H9 (cell line): ENCODE measurements at regions not wholly inside any gene's neighbourhood (a gene's known extent, or its start where the extent isn't known, plus 50 kb on each side); places are given as distances from the start of the nearest gene placed in this dataset.

Source experiments
- DNase-seq: peaks from one replicate; pipeline ENCODE4 v3.0.0-alpha.2; 2017
- H2AFZ ChIP-seq: one replicate; pipeline ENCODE4 v1.6.1; 2013; ENCODE audit warnings: mild to moderate bottlenecking, low read length, control low read depth, moderate library complexity
- H2AK5ac ChIP-seq: 2 replicates; pipeline ENCODE4 v1.6.1; 2013; ENCODE audit warnings: low read length, control low read depth, mixed read lengths; ENCODE audit not compliant: insufficient read length
- H2BK120ac ChIP-seq: one replicate; pipeline ENCODE4 v1.6.1; 2013; ENCODE audit warnings: low read depth, mild to moderate bottlenecking, low read length, control low read depth, inconsistent platforms; ENCODE audit not compliant: poor library complexity, severe bottlenecking
- H2BK12ac ChIP-seq: 2 replicates; pipeline ENCODE4 v1.6.1; 2013; ENCODE audit warnings: low read length, control low read depth, mixed read lengths, low read depth; ENCODE audit not compliant: insufficient read length
- H2BK15ac ChIP-seq: 2 replicates; pipeline ENCODE4 v1.6.1; 2013; ENCODE audit warnings: low read depth, low read length, control low read depth
- H2BK20ac ChIP-seq: one replicate; pipeline ENCODE4 v1.6.1; 2013; ENCODE audit warnings: low read depth, mild to moderate bottlenecking, low read length, control low read depth, inconsistent platforms; ENCODE audit not compliant: poor library complexity, severe bottlenecking
- H2BK5ac ChIP-seq: 2 replicates; pipeline ENCODE4 v1.6.1; 2013; ENCODE audit warnings: low read length, control low read depth, mixed read lengths; ENCODE audit not compliant: insufficient read length
- H3K14ac ChIP-seq: 2 replicates; pipeline ENCODE4 v1.6.1; 2013; ENCODE audit warnings: low read length, control low read depth; ENCODE audit not compliant: insufficient read depth
- H3K18ac ChIP-seq: 2 replicates; pipeline ENCODE4 v1.6.1; 2013; ENCODE audit warnings: low read depth, mild to moderate bottlenecking, mixed read lengths, low read length, control low read depth; ENCODE audit not compliant: insufficient read length
- H3K23ac ChIP-seq: 2 replicates; pipeline ENCODE4 v1.6.1; 2013; ENCODE audit warnings: low read length, control low read depth, mixed read lengths, low read depth; ENCODE audit not compliant: insufficient read length
- H3K23me2 ChIP-seq: 2 replicates; pipeline ENCODE4 v1.6.1; 2013; ENCODE audit warnings: low read depth, mild to moderate bottlenecking, mixed read lengths, low read length, control low read depth; ENCODE audit not compliant: insufficient read length, poor library complexity, severe bottlenecking
- H3K27ac ChIP-seq: 2 replicates; pipeline ENCODE4 v1.5.1; 2013; ENCODE audit warnings: low read length, control low read depth, mixed read lengths, low read depth; ENCODE audit not compliant: insufficient read length
- H3K27me3 ChIP-seq: 2 replicates; pipeline ENCODE4 v1.6.1; 2013; ENCODE audit warnings: low read length, control low read depth, inconsistent platforms; ENCODE audit not compliant: insufficient read depth
- H3K4ac ChIP-seq: 2 replicates; pipeline ENCODE4 v1.6.1; 2013; ENCODE audit warnings: low read depth, mild to moderate bottlenecking, control low read depth, inconsistent platforms, low read length, moderate library complexity
- H3K4me1 ChIP-seq: 2 replicates; pipeline ENCODE4 v1.6.1; 2013; ENCODE audit warnings: low read length, control low read depth, inconsistent platforms; ENCODE audit not compliant: insufficient read depth
- H3K4me2 ChIP-seq: 2 replicates; pipeline ENCODE4 v1.6.1; 2013; ENCODE audit warnings: low read length, control low read depth, mixed read lengths; ENCODE audit not compliant: insufficient read length, insufficient read depth
- H3K56ac ChIP-seq: 2 replicates; pipeline ENCODE4 v1.6.1; 2013; ENCODE audit warnings: low read depth, mild to moderate bottlenecking, mixed read lengths, low read length, control low read depth; ENCODE audit not compliant: insufficient read length
- H3K79me1 ChIP-seq: 2 replicates; pipeline ENCODE4 v1.6.1; 2013; ENCODE audit warnings: low read depth, mild to moderate bottlenecking, moderate library complexity, low read length, control low read depth, inconsistent platforms; ENCODE audit not compliant: insufficient read depth, poor library complexity, severe bottlenecking
- H3K79me2 ChIP-seq: 2 replicates; pipeline ENCODE4 v1.6.1; 2013; ENCODE audit warnings: low read length, control low read depth, inconsistent platforms; ENCODE audit not compliant: insufficient read depth
- H3K9ac ChIP-seq: 2 replicates; pipeline ENCODE4 v1.6.1; 2013; ENCODE audit warnings: low read length, control low read depth, mixed read lengths; ENCODE audit not compliant: insufficient read length; ENCODE audit errors: extremely low read depth
- H3K9me3 ChIP-seq: one replicate; pipeline ENCODE4 v1.6.1; 2013; ENCODE audit warnings: low read depth, low read length, inconsistent platforms; ENCODE audit not compliant: control insufficient read depth
- H3T11ph ChIP-seq: one replicate; pipeline ENCODE4 v1.6.1; 2013; ENCODE audit warnings: mild to moderate bottlenecking, low read length, control low read depth, inconsistent platforms
- H4K20me1 ChIP-seq: one replicate; pipeline ENCODE4 v1.6.1; 2013; ENCODE audit not compliant: control insufficient read depth, insufficient read length, insufficient read depth
- H4K5ac ChIP-seq: 2 replicates; pipeline ENCODE4 v1.6.1; 2013; ENCODE audit warnings: low read depth, mild to moderate bottlenecking, mixed read lengths, low read length, control low read depth; ENCODE audit not compliant: insufficient read length
- H4K8ac ChIP-seq: replicated peaks from 2 replicates; pipeline ENCODE4 v1.6.1; 2013; ENCODE audit warnings: low read length, control low read depth, mixed read lengths, low read depth; ENCODE audit not compliant: insufficient read length
- H4K91ac ChIP-seq: 2 replicates; pipeline ENCODE4 v1.6.1; 2013; ENCODE audit warnings: low read depth, mild to moderate bottlenecking, moderate library complexity, mixed read lengths, low read length, control low read depth; ENCODE audit not compliant: insufficient read length
- H3K27ac Mint-ChIP-seq, 3 experiments: 2 replicates in 2 of 3; 3 replicates in 1 of 3; pipeline ENCODE4 v1.8.0; 2020 to 2021; ENCODE audit warnings: mixed read lengths in 3 of 3, mild to moderate bottlenecking in 1 of 3, moderate library complexity in 1 of 3
- H3K27me3 Mint-ChIP-seq: 2 replicates; pipeline ENCODE4 v1.8.0; 2021; ENCODE audit warnings: low read depth, mild to moderate bottlenecking, moderate library complexity, mixed read lengths
- H3K36me3 Mint-ChIP-seq, 3 experiments: 2 replicates in 2 of 3; 3 replicates in 1 of 3; pipeline ENCODE4 v1.8.0; 2020 to 2021; ENCODE audit warnings: low read depth in 3 of 3, mixed read lengths in 3 of 3; ENCODE audit not compliant: insufficient read depth in 1 of 3
- H3K4me1 Mint-ChIP-seq, 2 experiments: 2 replicates each; pipeline ENCODE4 v1.8.0; 2020; ENCODE audit warnings: mixed read lengths in 2 of 2
- H3K4me3 Mint-ChIP-seq, 2 experiments: 2 replicates in 1 of 2; 3 replicates in 1 of 2; pipeline ENCODE4 v1.8.0; 2020 to 2021; ENCODE audit warnings: mild to moderate bottlenecking in 2 of 2, mixed read lengths in 2 of 2, moderate library complexity in 1 of 2
- H3K9me3 Mint-ChIP-seq, 2 experiments: 2 replicates in 1 of 2; 3 replicates in 1 of 2; pipeline ENCODE4 v1.8.0; 2020; ENCODE audit warnings: mild to moderate bottlenecking in 2 of 2, mixed read lengths in 2 of 2, moderate library complexity in 1 of 2
- WGBS: extraction: QIAGEN DNeasy Blood & Tissue Kit; methylation state at CpG from one replicate; pipeline ENCODE4 v1.1.7; 2013; ENCODE audit warnings: missing lambda C conversion rate, low lambda C conversion rate, mixed read lengths; ENCODE audit not compliant: insufficient read length; ENCODE audit errors: extremely low coverage; 5-methylcytosine and 5-hydroxymethylcytosine counted together
- TF ChIP-seq, protein P1 (sequence below): fragments of 200-600 bp; sonication (generic); conservative IDR thresholded peaks from 3 replicates; pipeline ENCODE4 v1.8.0; 2021; ENCODE audit warnings: antibody characterized with exemption, mild to moderate bottlenecking

DNA sequence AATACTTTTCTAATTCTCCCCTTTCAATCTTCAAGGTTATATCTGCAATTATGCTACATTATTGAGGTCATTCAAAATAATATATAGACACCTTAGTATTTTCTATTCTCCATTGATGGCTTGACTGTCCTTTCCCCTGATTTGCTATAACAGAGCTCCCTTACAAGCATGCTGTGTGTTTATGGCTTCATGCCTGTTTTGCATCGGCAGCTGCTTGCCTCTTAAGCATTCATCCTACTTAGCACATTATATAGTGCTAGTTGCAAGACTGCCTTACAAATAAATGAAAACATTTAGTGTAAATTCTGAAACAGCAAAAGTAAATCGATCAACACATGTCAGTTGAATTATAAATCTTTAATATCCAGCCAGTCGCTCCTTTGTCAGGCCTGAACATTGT lies 476.2 kb upstream of the POU3F2 start:
- Mint-ChIP-seq H3K27me3 (no peaks in the 10 kb centered on the region), H3K36me3 (no peaks in the 10 kb centered on the region), H3K4me3 (no peak overlapping the region), H3K4me1 (peaks cover 7 to 10% of the 10 kb centered on the region in 2 experiments), H3K27ac (no peak overlapping the region), H3K9me3 (no peaks in the 10 kb centered on the region)
- Histone ChIP-seq H3K4ac (no peak overlapping the region), H4K91ac (no peak overlapping the region), H3K18ac (no peak overlapping the region), H4K20me1 (no peaks in the 10 kb centered on the region), H3K23me2 (no peaks in the 10 kb centered on the region), H3K4me2 (no peak overlapping the region), H4K5ac (no peak overlapping the region), H2BK5ac (no peak overlapping the region), H3K79me2 (no peaks in the 10 kb centered on the region), H2BK120ac (no peak overlapping the region), H3K14ac (no peak overlapping the region), H2AFZ (no peak overlapping the region), H3T11ph (no peak overlapping the region), H3K9ac (no peak overlapping the region), H2BK20ac (no peak overlapping the region), H3K27me3 (no peaks in the 10 kb centered on the region), H3K79me1 (no peaks in the 10 kb centered on the region), H2BK15ac (no peak overlapping the region), H3K4me1 (no peaks in the 10 kb centered on the region), H2AK5ac (no peak overlapping the region), H3K27ac (no peak overlapping the region), H4K8ac (no peak overlapping the region), H3K9me3 (no peaks in the 10 kb centered on the region), H3K23ac (no peak overlapping the region), H3K56ac (no peak overlapping the region), H2BK12ac (no peak overlapping the region)
- no CpG with 5 or more reads among the region's 3 CpGs for WGBS
- DNase-seq = no peak
- TF ChIP-seq, protein P1, sequence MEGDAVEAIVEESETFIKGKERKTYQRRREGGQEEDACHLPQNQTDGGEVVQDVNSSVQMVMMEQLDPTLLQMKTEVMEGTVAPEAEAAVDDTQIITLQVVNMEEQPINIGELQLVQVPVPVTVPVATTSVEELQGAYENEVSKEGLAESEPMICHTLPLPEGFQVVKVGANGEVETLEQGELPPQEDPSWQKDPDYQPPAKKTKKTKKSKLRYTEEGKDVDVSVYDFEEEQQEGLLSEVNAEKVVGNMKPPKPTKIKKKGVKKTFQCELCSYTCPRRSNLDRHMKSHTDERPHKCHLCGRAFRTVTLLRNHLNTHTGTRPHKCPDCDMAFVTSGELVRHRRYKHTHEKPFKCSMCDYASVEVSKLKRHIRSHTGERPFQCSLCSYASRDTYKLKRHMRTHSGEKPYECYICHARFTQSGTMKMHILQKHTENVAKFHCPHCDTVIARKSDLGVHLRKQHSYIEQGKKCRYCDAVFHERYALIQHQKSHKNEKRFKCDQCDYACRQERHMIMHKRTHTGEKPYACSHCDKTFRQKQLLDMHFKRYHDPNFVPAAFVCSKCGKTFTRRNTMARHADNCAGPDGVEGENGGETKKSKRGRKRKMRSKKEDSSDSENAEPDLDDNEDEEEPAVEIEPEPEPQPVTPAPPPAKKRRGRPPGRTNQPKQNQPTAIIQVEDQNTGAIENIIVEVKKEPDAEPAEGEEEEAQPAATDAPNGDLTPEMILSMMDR = no peak
